GM12878 (cell line): ENCODE measurements at regions not wholly inside any gene's neighbourhood (a gene's known extent, or its start where the extent isn't known, plus 50 kb on each side); places are given as distances from the start of the nearest gene placed in this dataset.

Experiments
- ATF2 ChIP-seq: IDR thresholded peaks from 2 replicates; pipeline ENCODE4 v1.6.1; 2012; ENCODE audit warnings: low read length, inconsistent platforms
- CBX5 ChIP-seq: sonication (generic); IDR thresholded peaks from 2 replicates; pipeline ENCODE4 v1.6.1; 2016; ENCODE audit warnings: low read depth, moderate library complexity, mild to moderate bottlenecking, inconsistent platforms
- CEBPB ChIP-seq, 2 experiments: fragments of 150-350 bp in 1 of 2; IDR thresholded peaks; 2 replicates each; pipeline ENCODE4 v1.6.1; 2012 to 2014; ENCODE audit warnings: low read depth in 2 of 2, low read length in 2 of 2, borderline replicate concordance in 1 of 2, inconsistent platforms in 1 of 2
- CHD1 ChIP-seq: IDR thresholded peaks from 2 replicates; pipeline ENCODE4 v1.6.1; 2012; ENCODE audit warnings: low read depth, low read length, improper control_type of control experiment
- CHD2 ChIP-seq: IDR thresholded peaks from 2 replicates; pipeline ENCODE4 v1.6.1; 2011; ENCODE audit warnings: low read depth, low read length, improper control_type of control experiment, borderline replicate concordance
- CREB1 ChIP-seq: IDR thresholded peaks from 2 replicates; pipeline ENCODE4 v1.6.1; 2012; ENCODE audit warnings: low read depth, mild to moderate bottlenecking, inconsistent platforms
- CUX1 ChIP-seq: IDR thresholded peaks from 2 replicates; pipeline ENCODE4 v1.6.1; 2012; ENCODE audit warnings: improper control_type of control experiment, low read depth, low read length; ENCODE audit not compliant: insufficient replicate concordance
- EED ChIP-seq: sonication (generic); IDR thresholded peaks from 2 replicates; pipeline ENCODE4 v1.6.1; 2016; ENCODE audit warnings: antibody characterized with exemption, low read depth
- IKZF1 ChIP-seq: fragments of 450-650 bp; conservative IDR thresholded peaks from 2 replicates; pipeline ENCODE4 v1.6.1; 2017; ENCODE audit warnings: antibody characterized with exemption, mild to moderate bottlenecking
- MLLT1 ChIP-seq: fragments of 450-650 bp; IDR thresholded peaks from 2 replicates; pipeline ENCODE4 v1.6.1; 2016; ENCODE audit warnings: mild to moderate bottlenecking
- RAD51 ChIP-seq: fragments of 450-650 bp; IDR thresholded peaks from 2 replicates; pipeline ENCODE4 v1.6.1; 2016; ENCODE audit warnings: moderate library complexity, mild to moderate bottlenecking, inconsistent platforms
- STAT1 ChIP-seq: fragments of 450-650 bp; conservative IDR thresholded peaks from 2 replicates; pipeline ENCODE4 v1.6.1; 2014; ENCODE audit warnings: antibody characterized with exemption, mild to moderate bottlenecking
- USF2 ChIP-seq: IDR thresholded peaks from 2 replicates; pipeline ENCODE4 v1.6.1; 2011; ENCODE audit warnings: low read depth, low read length, improper control_type of control experiment, borderline replicate concordance
- ZNF24 ChIP-seq: fragments of 450-650 bp; IDR thresholded peaks from 2 replicates; pipeline ENCODE4 v1.6.1; 2017; ENCODE audit warnings: antibody characterized with exemption, mild to moderate bottlenecking
- ZNF592 ChIP-seq: fragments of 450-650 bp; IDR thresholded peaks from 2 replicates; pipeline ENCODE4 v1.6.1; 2017; ENCODE audit warnings: mild to moderate bottlenecking, moderate library complexity
- ZNF622 ChIP-seq: fragments of 450-650 bp; IDR thresholded peaks from 2 replicates; pipeline ENCODE4 v1.6.1; 2017; ENCODE audit warnings: mild to moderate bottlenecking, inconsistent platforms

GRCh38 chr3:31247850-31248562 lies 284.7 kb upstream of the STT3B start (continued):
- peak; percentile 94 for TF ChIP-seq CUX1
- no peak for TF ChIP-seq ZNF622
- TF ChIP-seq CREB1: no peak; the same call in 1 of the 2 replicates
- no peak for TF ChIP-seq CHD1
- peak; percentile 88 for TF ChIP-seq IKZF1
- no peak for TF ChIP-seq ZNF24
- no peak for TF ChIP-seq RAD51
- peak; percentile 95 for TF ChIP-seq EED
- no peak for TF ChIP-seq ZNF592
- no peak for TF ChIP-seq CEBPB (IDR thresholded peaks at IDR 0.05; ENCODE audit: borderline replicate concordance in 1 of 2, low read depth in 2 of 2, low read length in 2 of 2)
- TF ChIP-seq CHD2: no peak
- TF ChIP-seq USF2: no peak
- TF ChIP-seq STAT1: no peak
- 0 out of 2 replicates have a peak, but pooled peaks have one; percentile 53 for TF ChIP-seq CBX5
- TF ChIP-seq MLLT1: peak; percentile 71
- peak; percentile 98 for TF ChIP-seq ATF2
